NCI-H128 (cell line): ENCODE measurements at regions not wholly inside any gene's neighbourhood (a gene's known extent, or its start where the extent isn't known, plus 50 kb on each side); places are given as distances from the start of the nearest gene placed in this dataset.
"Not testable (repeated sequence)": the region's sequence is repeated elsewhere in the genome, so short reads cannot be mapped to it uniquely, and the experiment has no call there.

ENCODE experiments used
- DNase-seq: peaks from one replicate; lab custom pipeline; 2025; ENCODE audit not compliant: unreplicated experiment; lab: John Stamatoyannopoulos, UW

GRCh38 chr6:137653706-137654059, 159.5 kb upstream of the OLIG3 start:
- DNase-seq: no peak

GRCh38 chr6:137654365-137654981, 160.3 kb upstream of the OLIG3 start:
- no peak for DNase-seq

- no peak for DNase-seq
Observed at GRCh38 chr6:137655291-137655690, 161.1 kb upstream of the OLIG3 start.

- DNase-seq: no peak
Observed at GRCh38 chr6:137656735-137657134, 162.5 kb upstream of the OLIG3 start.

- no peak for DNase-seq
Observed at GRCh38 chr6:137657351-137657911, 163.2 kb upstream of the OLIG3 start.

GRCh38 chr6:137658287-137658686, 164.1 kb upstream of the OLIG3 start:
- no peak for DNase-seq

- DNase-seq: no peak
Observed at GRCh38 chr6:137659871-137660270, 165.7 kb upstream of the OLIG3 start.

GRCh38 chr6:137660296-137660731, 166.1 kb upstream of the OLIG3 start:
- DNase-seq: no peak

GRCh38 chr6:137661601-137662000, 167.4 kb upstream of the OLIG3 start:
- no peak for DNase-seq

- no peak for DNase-seq
Observed at GRCh38 chr6:137664183-137664582, 170.0 kb upstream of the OLIG3 start.

- no peak for DNase-seq
Observed at GRCh38 chr6:137665342-137665934, 171.2 kb upstream of the OLIG3 start.

GRCh38 chr6:137666202-137666774, 172.1 kb upstream of the OLIG3 start:
- DNase-seq: no peak

- DNase-seq: no peak
Observed at GRCh38 chr6:137673603-137674002, 179.4 kb upstream of the OLIG3 start.

GRCh38 chr6:137676888-137677287, 182.7 kb upstream of the OLIG3 start:
- no peak for DNase-seq

- DNase-seq: no peak
Observed at GRCh38 chr6:137677709-137678108, 183.5 kb upstream of the OLIG3 start.

- no peak for DNase-seq
Observed at GRCh38 chr6:137678451-137678850, 184.3 kb upstream of the OLIG3 start.

- no peak for DNase-seq
Observed at GRCh38 chr6:137680705-137681346, 186.2 kb upstream of the TNFAIP3 start.

- DNase-seq: no peak
Observed at GRCh38 chr6:137681445-137682009, 185.5 kb upstream of the TNFAIP3 start.

GRCh38 chr6:137682658-137683057, 184.4 kb upstream of the TNFAIP3 start:
- not testable (repeated sequence) for DNase-seq

- no peak for DNase-seq
Observed at GRCh38 chr6:137683916-137684315, 183.1 kb upstream of the TNFAIP3 start.

- DNase-seq: no peak
Observed at GRCh38 chr6:137685798-137686375, 181.2 kb upstream of the TNFAIP3 start.
